ENCODE measurements at regions not wholly inside any gene's neighbourhood (a gene's known extent, or its start where the extent isn't known, plus 50 kb on each side); places are given as distances from the start of the nearest gene placed in this dataset.

DNA sequence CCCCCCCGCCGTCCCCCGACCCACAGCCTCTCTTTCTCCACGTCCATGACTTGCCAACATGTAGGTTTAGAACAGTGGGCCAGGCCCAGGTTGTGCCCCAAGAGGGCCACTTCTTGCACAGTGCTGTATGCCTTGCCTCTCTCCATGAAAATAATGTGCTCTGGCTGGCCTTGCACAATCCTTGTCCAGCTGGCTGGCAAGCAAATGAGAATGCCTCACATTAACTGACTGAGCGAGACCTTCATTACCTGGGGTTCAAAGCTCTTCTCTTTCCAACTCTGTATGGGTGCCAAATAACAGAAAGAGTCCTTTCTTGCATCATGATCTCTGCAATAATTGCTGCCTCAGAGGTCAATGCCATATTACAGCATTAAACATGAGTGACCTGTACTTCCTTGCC lies 416.6 kb downstream of the FGF13 start:
- TF ChIP-seq CTCF (IDR thresholded peaks at IDR 0.05; ENCODE audit: low read depth, low read length) (no peak), POLR2A (IDR thresholded peaks at IDR 0.05; ENCODE audit: extremely low read depth, insufficient read length) (no peak)

Measured in NB4 (cell line).